CD4-positive, alpha-beta T cell (primary cell): ENCODE measurements at regions not wholly inside any gene's neighbourhood (a gene's known extent, or its start where the extent isn't known, plus 50 kb on each side); places are given as distances from the start of the nearest gene placed in this dataset.

ENCODE experiments used
- ATAC-seq: fragments of 200-7000 bp; cut with Tn5 transposase; one replicate; pipeline ENCODE4 v1.10.0; 2022; ENCODE audit warnings: mild to moderate bottlenecking; ENCODE audit not compliant: poor library complexity
- CTCF ChIA-PET: fragments of 350-600 bp; sonication (Branson Sonifier 250); formaldehyde crosslinking; loops from one replicate; lab custom pipeline; 2021; ENCODE audit warnings: antibody characterized with exemption, inconsistent platforms; lab: Charles Lee
- POLR2A ChIA-PET: fragments of 350-600 bp; sonication (Branson Sonifier 250); formaldehyde crosslinking; loops from one replicate; lab custom pipeline; 2021; ENCODE audit warnings: antibody characterized with exemption, inconsistent platforms; lab: Charles Lee
- DNase-seq, 14 experiments: peaks; one replicate each; pipeline ENCODE4 v3.0.0-alpha.2; 2013 to 2020; ENCODE audit warnings: mixed read lengths in 2 of 14
- H3K27ac ChIP-seq, 2 donors: one replicate each; pipeline versions ENCODE4 v1.5.1 to v1.7.0; 2013; ENCODE audit warnings: low read length in 2 of 2, low read depth in 1 of 2, mild to moderate bottlenecking in 1 of 2
- H3K27me3 ChIP-seq, 2 experiments: 1 replicate in 1 of 2; 2 replicates in 1 of 2; pipeline versions ENCODE4 v1.6.1 to v1.7.0; 2013; ENCODE audit warnings: low read length in 2 of 2, control low read depth in 1 of 2, mild to moderate bottlenecking in 1 of 2, moderate library complexity in 1 of 2; ENCODE audit not compliant: insufficient read depth in 2 of 2, control insufficient read depth in 1 of 2
- H3K36me3 ChIP-seq: one replicate; pipeline ENCODE4 v1.6.1; 2013; ENCODE audit warnings: low read length, control low read depth; ENCODE audit not compliant: insufficient read depth
- H3K4me1 ChIP-seq: one replicate; pipeline ENCODE4 v1.6.1; 2013; ENCODE audit warnings: low read length, control low read depth; ENCODE audit not compliant: insufficient read depth
- H3K4me3 ChIP-seq: one replicate; pipeline ENCODE4 v1.5.1; 2013; ENCODE audit warnings: mild to moderate bottlenecking, low read length, moderate library complexity
- H3K9me3 ChIP-seq, 2 experiments: 1 replicate in 1 of 2; 2 replicates in 1 of 2; pipeline versions ENCODE4 v1.6.1 to v1.7.0; 2013; ENCODE audit warnings: low read length in 2 of 2, mild to moderate bottlenecking in 2 of 2, control low read depth in 1 of 2, moderate library complexity in 1 of 2; ENCODE audit not compliant: control insufficient read depth in 1 of 2, insufficient read depth in 1 of 2
- H3K27ac Mint-ChIP-seq: one replicate; pipeline ENCODE4 v1.8.0; 2020; ENCODE audit warnings: mixed read lengths
- H3K27me3 Mint-ChIP-seq: one replicate; pipeline ENCODE4 v1.8.0; 2021; ENCODE audit warnings: mixed read lengths
- H3K36me3 Mint-ChIP-seq: one replicate; pipeline ENCODE4 v1.8.0; 2021; ENCODE audit warnings: low read depth, mixed read lengths
- H3K4me1 Mint-ChIP-seq: one replicate; pipeline ENCODE4 v1.8.0; 2021; ENCODE audit warnings: low read depth, mixed read lengths
- H3K4me3 Mint-ChIP-seq: one replicate; pipeline ENCODE4 v1.8.0; 2020; ENCODE audit warnings: mild to moderate bottlenecking, mixed read lengths
- H3K9me3 Mint-ChIP-seq: one replicate; pipeline ENCODE4 v1.8.0; 2020; ENCODE audit warnings: mixed read lengths
- intact Hi-C, 2 experiments: fragments of 100-400 bp; cut with DNase I in 1 of 2; cut with micrococcal nuclease in 1 of 2; formaldehyde crosslinking; loops; one replicate each; pipeline versions ENCODE4 v1.15.1 to v1.9.0; 2023 to 2025; cut with DNase I, micrococcal nuclease
- TF ChIP-seq, protein P1 (sequence below): fragments of 200-600 bp; IDR thresholded peaks from one replicate; pipeline ENCODE4 v1.8.0; 2022; ENCODE audit warnings: antibody characterized with exemption, mild to moderate bottlenecking

DNA sequence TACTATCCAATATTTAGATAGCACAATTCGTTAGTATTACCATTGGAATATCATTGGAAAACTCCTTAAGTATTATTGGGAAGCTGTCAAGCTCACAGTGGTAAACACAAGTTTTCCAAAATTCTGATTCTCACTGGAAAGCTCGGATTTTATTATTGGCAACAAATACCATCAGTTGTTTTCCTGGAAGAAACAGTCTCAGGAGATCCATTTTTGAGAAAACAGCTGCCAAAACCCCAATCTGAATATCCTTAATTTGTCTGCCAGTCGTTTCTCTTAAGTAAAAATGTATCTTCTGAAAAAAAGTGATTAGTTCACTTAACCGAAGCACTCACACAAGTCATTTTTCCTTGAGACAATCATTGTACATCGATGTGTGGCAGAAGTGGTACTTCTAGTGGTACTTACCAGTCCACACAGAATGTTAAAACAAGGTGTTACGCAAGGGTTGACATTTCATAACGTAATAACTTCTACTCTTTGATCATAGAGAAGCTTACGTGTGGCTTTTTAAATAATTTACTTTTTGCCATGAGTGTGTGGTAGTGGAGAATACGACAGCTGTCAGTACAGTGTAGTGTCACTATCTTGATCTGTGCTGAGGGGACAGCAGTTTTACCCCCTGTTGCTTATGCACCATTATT, 74.9 kb downstream of the FAM43A start:
- intact Hi-C loops = no loop called here
- H3K27ac Mint-ChIP-seq = no peak overlapping the region
- CTCF ChIA-PET = no interaction called here

DNA sequence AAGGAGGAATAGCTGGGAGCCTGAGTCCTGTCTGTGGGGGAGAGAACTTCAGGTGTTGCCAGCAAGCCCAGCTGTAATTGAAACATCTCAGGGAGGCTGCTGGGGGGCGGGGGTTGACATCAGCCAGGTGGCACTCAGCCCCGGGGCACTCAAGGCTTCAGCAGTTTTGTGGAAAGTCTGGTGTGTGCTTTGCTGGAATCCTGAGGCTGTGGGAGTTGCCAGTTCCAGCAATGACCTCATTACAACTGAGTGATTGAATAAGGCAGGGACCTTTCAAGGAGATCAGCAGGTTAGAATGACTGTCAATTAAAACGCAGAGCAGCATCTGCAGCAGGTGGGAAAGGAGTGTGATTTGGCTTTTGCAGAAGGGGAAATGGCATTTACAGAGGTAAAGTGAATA, 75.7 kb downstream of the FAM43A start:
- intact Hi-C loops = no loop called here

More for the DNA sequence above, 74.9 kb downstream of the FAM43A start:
- no peak for ATAC-seq
- DNase-seq = no peak
- no peak overlapping the region for H3K27ac ChIP-seq
- no peaks in the 10 kb centered on the region for H3K9me3 ChIP-seq
- H3K4me1 Mint-ChIP-seq = no peaks in the 10 kb centered on the region
- no peaks in the 10 kb centered on the region for H3K36me3 ChIP-seq
- TF ChIP-seq, protein P1, sequence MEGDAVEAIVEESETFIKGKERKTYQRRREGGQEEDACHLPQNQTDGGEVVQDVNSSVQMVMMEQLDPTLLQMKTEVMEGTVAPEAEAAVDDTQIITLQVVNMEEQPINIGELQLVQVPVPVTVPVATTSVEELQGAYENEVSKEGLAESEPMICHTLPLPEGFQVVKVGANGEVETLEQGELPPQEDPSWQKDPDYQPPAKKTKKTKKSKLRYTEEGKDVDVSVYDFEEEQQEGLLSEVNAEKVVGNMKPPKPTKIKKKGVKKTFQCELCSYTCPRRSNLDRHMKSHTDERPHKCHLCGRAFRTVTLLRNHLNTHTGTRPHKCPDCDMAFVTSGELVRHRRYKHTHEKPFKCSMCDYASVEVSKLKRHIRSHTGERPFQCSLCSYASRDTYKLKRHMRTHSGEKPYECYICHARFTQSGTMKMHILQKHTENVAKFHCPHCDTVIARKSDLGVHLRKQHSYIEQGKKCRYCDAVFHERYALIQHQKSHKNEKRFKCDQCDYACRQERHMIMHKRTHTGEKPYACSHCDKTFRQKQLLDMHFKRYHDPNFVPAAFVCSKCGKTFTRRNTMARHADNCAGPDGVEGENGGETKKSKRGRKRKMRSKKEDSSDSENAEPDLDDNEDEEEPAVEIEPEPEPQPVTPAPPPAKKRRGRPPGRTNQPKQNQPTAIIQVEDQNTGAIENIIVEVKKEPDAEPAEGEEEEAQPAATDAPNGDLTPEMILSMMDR = no peak
- no peaks in the 10 kb centered on the region for H3K36me3 Mint-ChIP-seq
- H3K27me3 Mint-ChIP-seq = peaks cover 31% of the 10 kb centered on the region
- POLR2A ChIA-PET = no interaction called here
- no peaks in the 10 kb centered on the region for H3K9me3 Mint-ChIP-seq
- H3K4me3 ChIP-seq = no peak overlapping the region
- H3K27me3 ChIP-seq = peaks cover 0 to 5% of the 10 kb centered on the region in 2 experiments
- no peak overlapping the region for H3K4me3 Mint-ChIP-seq
- no peaks in the 10 kb centered on the region for H3K4me1 ChIP-seq

DNA sequence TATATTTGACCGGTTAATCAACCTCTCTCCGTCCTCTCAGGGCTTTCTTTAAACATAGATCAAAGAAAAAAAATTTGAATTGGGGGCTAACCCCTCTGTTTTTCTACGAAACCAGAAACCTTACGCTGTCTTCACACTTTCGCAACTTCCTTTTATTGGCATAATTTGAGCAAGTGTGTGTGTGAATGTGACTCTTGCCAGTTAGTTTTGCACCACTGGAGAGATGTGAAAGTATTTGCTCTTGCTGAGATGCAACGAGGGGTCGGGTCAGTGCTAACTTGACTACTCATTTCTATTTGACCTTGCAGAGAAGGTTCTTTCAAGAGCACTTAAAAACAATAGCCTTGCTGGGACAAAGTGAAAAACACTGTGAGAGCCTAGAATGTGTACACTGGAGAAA, 81.2 kb downstream of the FAM43A start:
- no peak for ATAC-seq
- Mint-ChIP-seq H3K4me1 (peaks cover 22% of the 10 kb centered on the region), H3K9me3 (no peaks in the 10 kb centered on the region), H3K27ac (no peak overlapping the region), H3K36me3 (no peaks in the 10 kb centered on the region), H3K27me3 (peaks cover 8% of the 10 kb centered on the region), H3K4me3 (no peak overlapping the region)
- Histone ChIP-seq H3K36me3 (no peaks in the 10 kb centered on the region), H3K27me3 (peaks cover 0 to under 1% of the 10 kb centered on the region in 2 experiments), H3K4me1 (peaks cover 16% of the 10 kb centered on the region), H3K27ac (no peak overlapping the region), H3K4me3 (no peak overlapping the region), H3K9me3 (no peaks in the 10 kb centered on the region)
- ChIA-PET POLR2A (no interaction called here), CTCF (interaction anchor here (1.5 kb wide), 1 partner anchor 504 kb away, joined by 3 read pairs; the partner anchor contains the start of gene XXYLT1)
- TF ChIP-seq, protein P1 = no peak
- intact Hi-C loops = loop anchor here (5.0 kb wide), 3 partner anchors 185 to 780 kb away; partner anchors contain the start of gene ATP13A3 (in 2 of the 2)
- DNase-seq = no peak

More for the DNA sequence above, 75.7 kb downstream of the FAM43A start:
- DNase-seq = no peak
- ChIA-PET CTCF (no interaction called here), POLR2A (no interaction called here)
- Mint-ChIP-seq H3K36me3 (no peaks in the 10 kb centered on the region), H3K27me3 (peaks cover 31% of the 10 kb centered on the region), H3K4me1 (no peaks in the 10 kb centered on the region), H3K9me3 (no peaks in the 10 kb centered on the region), H3K27ac (no peak overlapping the region), H3K4me3 (no peak overlapping the region)
- Histone ChIP-seq H3K9me3 (no peaks in the 10 kb centered on the region), H3K27me3 (peaks cover 0 to 5% of the 10 kb centered on the region in 2 experiments), H3K27ac (no peak overlapping the region), H3K36me3 (no peaks in the 10 kb centered on the region), H3K4me1 (no peaks in the 10 kb centered on the region), H3K4me3 (no peak overlapping the region)
- no peak for ATAC-seq
- TF ChIP-seq, protein P1 = no peak
